NCI-H510A (cell line): ENCODE measurements at regions not wholly inside any gene's neighbourhood (a gene's known extent, or its start where the extent isn't known, plus 50 kb on each side); places are given as distances from the start of the nearest gene placed in this dataset.

ENCODE experiments used
- DNase-seq: peaks from one replicate; lab custom pipeline; 2025; lab: John Stamatoyannopoulos, UW

DNA sequence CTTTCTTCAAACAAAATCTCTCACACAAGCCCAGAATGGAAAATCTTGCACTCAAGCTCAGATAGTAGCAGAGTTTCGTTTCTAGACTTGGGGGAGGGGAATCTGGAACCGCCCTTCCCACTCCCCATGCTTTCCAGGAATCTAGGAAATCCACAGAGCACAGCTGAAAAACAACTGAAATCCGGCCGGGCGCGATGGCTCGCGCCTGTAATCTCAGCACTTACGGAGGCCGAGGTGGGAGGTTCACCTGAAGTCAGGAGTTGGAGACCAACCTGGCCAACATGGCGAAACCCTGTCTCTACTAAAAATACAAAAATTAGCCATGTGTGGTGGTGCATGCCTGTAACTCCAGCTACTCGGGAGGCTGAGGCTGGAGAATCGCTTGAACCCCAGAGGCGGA lies 127.3 kb upstream of the SLC34A2 start:
- no peak for DNase-seq

DNA sequence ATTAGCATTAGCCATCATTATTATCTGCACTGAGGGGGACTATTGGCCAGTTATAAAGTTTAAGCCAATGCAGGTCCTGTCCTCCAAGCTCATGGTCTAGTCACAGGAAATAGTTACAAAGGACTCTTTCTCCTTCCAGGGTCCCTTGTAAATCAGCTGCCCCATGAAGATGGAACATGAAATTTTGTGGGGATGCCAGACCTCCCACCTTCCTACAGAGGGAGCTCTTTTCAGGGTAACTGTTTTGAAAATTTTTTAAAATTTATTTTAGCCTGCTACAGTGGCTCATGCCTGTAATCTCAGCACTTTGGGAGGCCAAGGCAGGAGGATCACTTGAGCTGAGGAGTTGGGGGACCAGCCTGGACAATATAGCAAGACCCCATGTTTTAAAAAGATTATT lies 124.4 kb upstream of the SLC34A2 start:
- no peak for DNase-seq

DNA sequence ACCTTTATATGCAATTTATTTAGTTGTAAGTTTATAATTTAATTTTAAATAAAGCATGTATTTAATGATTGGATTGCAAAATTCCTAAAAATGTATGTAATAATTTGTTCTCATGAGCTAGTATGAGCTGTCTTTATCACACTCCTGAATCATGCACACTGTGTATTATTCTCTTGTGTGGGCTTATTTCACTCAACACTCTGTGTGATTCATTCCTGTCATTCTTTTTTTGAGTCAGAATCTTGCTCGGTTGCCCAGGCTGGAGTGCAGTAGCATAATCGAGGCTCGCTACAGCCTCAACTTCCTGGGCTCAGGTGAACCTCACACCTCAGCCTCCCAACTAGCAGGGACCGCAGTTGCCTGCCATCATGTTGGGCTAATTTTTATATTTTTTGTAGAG lies 123.1 kb upstream of the SLC34A2 start:
- DNase-seq, result no peak

GRCh38 chr4:25533256-25533655 lies 122.4 kb upstream of the SLC34A2 start:
- DNase-seq, result no peak

DNA sequence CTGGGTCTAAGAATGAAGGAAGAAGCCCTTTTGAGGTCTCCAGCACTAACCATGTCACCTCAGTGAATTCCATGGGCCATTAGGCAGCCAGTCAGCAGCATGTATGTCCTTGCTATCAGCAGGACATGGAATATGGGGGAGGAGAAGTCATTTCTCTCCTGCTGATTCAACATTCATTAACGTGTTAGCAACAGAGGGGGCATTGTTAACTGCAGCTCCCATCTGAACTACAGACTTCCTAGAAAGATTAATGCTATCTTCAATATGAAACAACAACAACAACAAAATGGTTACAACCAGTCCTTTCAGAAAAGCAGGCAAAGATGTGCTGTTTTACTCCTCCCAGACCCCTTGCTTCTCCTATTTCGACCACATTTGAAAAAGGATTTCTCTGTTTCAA lies 120.4 kb upstream of the SLC34A2 start:
- no peak for DNase-seq

DNA sequence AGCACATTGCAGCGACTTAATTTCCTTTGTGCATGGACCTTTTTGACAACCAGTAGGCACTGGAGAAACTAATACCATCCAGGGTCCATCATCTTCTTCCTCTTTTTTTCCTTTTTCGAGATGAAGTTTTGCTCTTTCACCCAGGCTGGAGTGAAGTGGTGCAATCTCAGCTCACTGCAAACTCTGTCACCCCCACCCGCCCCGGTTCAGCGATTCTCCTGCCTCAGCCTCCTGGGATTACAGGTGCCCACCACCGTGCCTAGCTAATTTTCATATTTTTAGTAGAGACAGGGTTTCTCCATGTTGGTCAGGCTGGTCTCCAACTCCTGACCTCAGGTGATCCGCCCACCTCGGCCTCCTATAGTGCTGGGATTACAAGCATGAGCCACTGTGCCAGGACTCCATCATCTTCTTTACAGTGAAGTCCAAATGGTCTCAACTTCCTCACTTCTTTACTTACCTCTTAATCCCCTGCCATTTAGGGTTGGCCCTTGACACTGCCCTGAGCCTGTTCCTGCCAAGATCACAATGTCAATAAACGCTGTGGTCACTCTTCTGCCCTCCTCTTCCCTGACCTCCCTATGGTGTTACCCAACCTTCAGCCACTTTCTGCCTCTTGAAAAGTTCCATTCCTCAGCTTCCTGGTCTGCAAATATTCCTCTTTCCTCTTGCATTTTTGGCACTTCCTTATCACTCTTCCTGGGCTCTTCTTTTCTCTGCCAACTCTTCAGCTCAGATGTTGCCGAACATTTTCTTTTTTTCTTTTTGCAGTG lies 119.8 kb upstream of the SLC34A2 start:
- no peak for DNase-seq

DNA sequence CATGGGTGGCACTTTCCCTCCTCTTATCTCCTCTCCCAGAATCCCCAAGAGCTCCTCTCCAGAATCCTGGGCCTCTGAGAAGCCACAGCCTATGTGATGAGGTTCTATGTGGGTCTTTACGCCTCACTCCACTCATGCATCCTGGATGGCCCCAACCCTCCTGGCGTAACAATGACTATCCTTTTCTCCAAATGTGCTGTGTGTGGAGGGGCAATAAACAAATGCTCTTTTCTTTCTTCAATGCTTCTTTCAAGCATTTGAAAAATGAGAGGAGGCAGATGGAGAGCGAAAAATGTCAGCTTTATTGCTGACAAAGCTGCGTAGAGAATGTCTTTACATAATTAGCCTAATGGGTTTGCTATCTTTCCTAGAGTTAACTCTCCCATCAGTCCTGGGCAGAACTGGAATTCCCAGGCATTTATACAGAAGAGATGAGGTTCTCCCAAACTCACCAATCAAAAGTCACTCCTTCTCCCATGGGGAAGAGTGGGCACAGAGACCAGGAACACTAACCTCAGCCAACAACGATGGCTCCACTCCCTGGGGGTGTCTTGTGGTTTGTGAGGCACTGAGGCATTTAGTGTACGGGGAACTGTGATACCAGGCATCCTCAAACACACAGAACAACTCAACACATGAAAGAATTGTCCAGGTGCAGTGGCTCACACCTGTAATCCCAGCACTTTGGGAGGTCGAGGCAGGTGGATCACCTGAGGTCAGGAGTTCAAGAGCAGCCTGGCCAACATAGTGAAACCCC lies 118.9 kb upstream of the SLC34A2 start:
- no peak for DNase-seq

GRCh38 chr4:25538430-25538829 lies 117.2 kb upstream of the SLC34A2 start:
- no peak for DNase-seq

DNA sequence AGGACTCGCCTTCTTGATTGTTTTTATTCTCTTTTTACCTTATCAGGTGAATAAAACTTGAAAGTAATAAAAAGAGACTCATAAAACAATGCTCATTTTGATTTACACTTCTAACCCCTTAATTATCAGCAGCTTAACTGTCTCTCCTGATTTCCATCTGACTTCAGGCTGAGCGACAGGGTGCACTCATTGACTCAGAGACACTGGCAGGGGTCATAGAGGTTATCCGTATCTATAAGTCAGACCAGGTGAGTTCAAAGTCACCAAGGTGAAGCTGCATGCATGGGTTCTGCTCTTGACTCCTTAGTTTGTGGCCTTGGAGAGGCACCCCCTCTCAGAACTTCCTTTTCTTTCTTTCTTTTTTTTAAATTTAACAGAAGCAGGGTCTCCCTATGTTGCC lies 116.4 kb upstream of the SLC34A2 start:
- DNase-seq, result no peak

GRCh38 chr4:25540734-25541133 lies 114.9 kb upstream of the SLC34A2 start:
- no peak for DNase-seq

DNA sequence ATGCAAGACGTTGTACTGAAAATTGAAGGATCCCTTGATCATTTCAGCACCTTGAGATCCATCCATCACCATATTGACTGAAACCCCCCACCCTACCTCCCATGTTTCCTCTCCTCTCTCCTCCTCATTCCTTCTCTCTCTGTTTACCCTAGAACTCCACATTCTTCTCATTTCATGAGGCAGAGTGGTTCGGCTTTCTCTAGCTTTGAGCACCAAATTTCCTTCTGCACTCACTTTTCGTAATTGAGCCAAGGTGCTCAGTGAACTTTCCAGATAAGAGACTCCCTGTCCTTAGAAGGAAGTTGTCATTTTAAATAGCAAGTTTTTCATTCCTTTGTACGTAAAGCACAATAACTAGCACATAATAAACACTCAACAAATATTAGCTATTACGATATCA lies 108.3 kb upstream of the SLC34A2 start:
- no peak for DNase-seq

DNA sequence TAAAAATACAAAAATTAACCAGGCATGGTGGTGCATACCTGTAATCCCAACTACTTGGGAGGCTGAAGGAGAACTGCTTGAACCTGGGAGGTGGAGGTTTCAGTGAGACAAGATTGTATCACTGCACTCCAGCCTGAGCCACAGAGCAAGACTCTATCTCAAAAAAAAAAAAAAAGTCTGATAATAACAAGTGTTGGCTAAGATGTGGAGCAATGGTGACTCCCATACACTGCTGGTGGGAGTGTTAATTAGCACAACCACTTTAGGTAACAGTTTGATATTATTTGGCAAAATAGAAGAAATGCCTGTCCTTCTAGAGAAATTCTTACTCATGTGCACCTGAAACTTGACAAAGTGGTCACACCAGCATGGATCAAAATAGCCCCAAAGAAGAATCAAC lies 106.2 kb upstream of the SLC34A2 start:
- no peak for DNase-seq

DNA sequence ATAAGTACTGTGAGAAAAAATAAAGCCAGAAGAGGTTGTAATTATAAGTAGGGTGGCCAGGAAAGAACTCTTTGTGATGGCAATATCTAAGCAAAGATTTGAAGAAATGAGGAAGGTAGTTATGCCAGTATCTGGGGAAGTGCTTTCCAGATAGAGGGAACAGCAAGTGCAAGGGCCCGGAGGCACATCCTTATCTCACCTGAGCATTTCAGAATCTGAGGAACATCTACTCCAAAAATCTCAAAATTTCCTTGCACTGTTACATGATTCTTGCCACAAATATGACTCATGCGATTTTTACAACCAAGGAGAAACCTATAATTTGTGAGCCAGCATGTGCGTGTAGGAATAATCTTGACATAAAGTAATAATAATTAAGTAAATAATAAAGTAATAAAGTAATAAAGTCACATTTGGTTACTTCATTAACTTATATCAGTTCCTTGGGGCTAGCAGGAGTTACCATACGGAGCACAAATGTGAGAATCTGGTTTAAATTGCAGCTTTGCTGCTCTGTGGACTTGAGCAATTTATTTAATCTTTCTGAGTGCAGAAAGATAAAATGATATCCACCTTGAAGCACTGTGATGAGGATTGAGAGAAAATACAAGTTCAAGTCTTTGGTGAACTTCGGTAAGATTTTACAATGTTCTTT lies 105.1 kb upstream of the SLC34A2 start:
- no peak for DNase-seq

DNA sequence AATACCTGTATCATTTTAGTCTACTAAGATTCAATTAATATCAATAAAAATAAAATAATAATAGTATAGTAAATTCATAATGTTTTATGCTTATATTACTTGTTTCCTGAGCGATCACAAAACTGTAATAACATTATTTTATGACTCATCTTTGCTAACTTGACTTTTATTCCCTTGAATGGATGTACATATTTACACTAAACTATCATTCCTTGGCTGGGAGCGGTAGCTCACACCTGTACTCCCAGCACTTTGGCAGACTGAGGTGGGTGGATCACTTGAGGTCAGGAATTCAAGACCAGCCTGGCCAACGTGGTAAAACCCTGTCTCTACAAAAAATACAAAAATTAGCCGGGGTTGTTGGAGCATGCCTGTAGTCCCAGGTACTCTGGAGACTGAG lies 104.0 kb upstream of the SLC34A2 start:
- no peak for DNase-seq

- no peak for DNase-seq
Observed at GRCh38 chr4:25552580-25553271, 102.9 kb upstream of the SLC34A2 start.

- no peak for DNase-seq
Observed at GRCh38 chr4:25559508-25559907, 96.1 kb upstream of the SLC34A2 start.

GRCh38 chr4:25560605-25561004 lies 95.0 kb upstream of the SLC34A2 start:
- DNase-seq, result no peak

GRCh38 chr4:25563071-25563564 lies 92.5 kb upstream of the SLC34A2 start:
- peak; percentile 59 for DNase-seq

DNA sequence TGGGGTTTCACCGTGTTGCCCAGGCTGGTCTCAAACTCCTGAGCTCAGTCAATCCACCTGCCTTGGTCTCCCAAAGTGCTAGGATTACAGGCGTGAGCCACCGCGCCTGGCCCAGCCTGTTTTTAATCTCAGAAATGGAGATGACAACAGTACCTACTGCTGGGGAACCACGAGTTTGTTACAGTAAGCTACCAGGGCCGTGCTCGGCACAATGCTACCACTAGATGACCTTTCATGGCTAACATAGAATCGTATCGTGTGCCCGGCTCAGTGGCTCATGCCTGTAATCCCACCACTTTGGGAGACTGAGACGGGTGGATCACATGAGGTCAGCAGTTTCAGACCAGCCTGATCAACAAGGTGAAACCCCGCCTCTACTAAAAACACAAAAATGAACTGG lies 90.8 kb upstream of the SLC34A2 start:
- DNase-seq, result no peak

DNA sequence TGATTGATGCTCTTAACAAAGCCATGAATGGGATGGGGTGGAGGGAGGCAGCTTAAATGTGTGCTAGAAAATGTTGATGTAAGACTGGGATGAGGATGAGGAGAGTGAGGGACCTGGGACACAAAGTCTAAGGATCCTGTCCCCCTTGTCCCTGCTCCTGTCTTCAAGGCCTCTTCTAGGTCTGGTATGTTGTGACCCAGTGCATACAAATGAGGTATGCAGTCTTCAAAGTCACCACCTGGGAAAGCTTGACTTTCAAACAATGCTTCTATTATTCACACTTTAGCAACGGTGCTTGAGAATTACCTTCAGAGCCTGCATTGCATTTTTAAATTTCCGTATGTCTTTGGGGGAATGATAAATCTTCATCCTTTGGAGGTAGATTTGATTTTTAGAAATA lies 88.4 kb upstream of the SLC34A2 start:
- DNase-seq, result no peak

DNA sequence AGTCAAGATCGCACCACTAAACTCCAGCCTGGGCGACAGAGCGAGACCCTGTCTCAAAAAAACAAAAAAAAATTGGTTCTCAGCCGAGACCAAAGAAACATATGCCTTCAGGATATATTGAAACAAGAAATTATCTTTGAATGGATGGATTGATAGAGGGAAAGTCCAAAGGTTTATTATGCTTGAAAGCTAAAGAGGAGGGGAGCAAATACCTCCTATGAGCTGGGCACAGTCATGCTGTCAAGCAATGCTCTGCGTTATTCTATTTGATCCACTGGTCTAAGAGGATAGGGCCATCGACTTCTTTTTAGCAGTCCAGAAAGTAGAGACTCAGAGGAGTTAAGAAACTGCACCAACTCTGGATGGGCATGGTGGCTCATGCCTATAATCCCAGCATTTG lies 85.9 kb upstream of the SLC34A2 start:
- no peak for DNase-seq

GRCh38 chr4:25575611-25576010 lies 80.0 kb upstream of the SLC34A2 start:
- no peak for DNase-seq
